HepG2 (cell line): ENCODE measurements at regions not wholly inside any gene's neighbourhood (a gene's known extent, or its start where the extent isn't known, plus 50 kb on each side); places are given as distances from the start of the nearest gene placed in this dataset.
A peak's percentile ranks its signal among the peaks of the same experiment; 100 is the strongest.

Experiments
- ATF7 ChIP-seq, 2 experiments: fragments of 450-650 bp in 1 of 2; sonication (generic) in 1 of 2; formaldehyde crosslinking in 1 of 2; IDR thresholded peaks; 2 replicates each; pipeline versions ENCODE4 v1.4.0 to v1.6.1; 2016 to 2020; ENCODE audit warnings: antibody characterized with exemption in 1 of 2, mild to moderate bottlenecking in 1 of 2, missing genetic modification reagents in 1 of 2
- CCDC6 ChIP-seq: sonication (generic); formaldehyde crosslinking; IDR thresholded peaks from 2 replicates; pipeline ENCODE4 v1.8.1; 2022; ENCODE audit warnings: mild to moderate bottlenecking, missing genetic modification reagents, moderate library complexity
- FIP1L1 ChIP-seq: fragments of 200-400 bp; formaldehyde crosslinking; IDR thresholded peaks from 2 replicates; pipeline ENCODE4 v1.6.1; 2018; ENCODE audit warnings: low read depth, mild to moderate bottlenecking, low read length, moderate library complexity, borderline replicate concordance; ENCODE audit not compliant: insufficient read depth
- HES4 ChIP-seq: sonication (generic); formaldehyde crosslinking; IDR thresholded peaks from 2 replicates; pipeline ENCODE4 v1.9.0; 2021; ENCODE audit warnings: mild to moderate bottlenecking, missing genetic modification reagents, borderline replicate concordance
- MAFK ChIP-seq, 2 experiments: IDR thresholded peaks in 1 of 2; conservative IDR thresholded peaks in 1 of 2; 2 replicates each; pipeline ENCODE4 v1.6.1; 2011; ENCODE audit warnings: improper control_type of control experiment in 2 of 2, low read length in 2 of 2
- MIER2 ChIP-seq: IDR thresholded peaks from 2 replicates; pipeline ENCODE4 v1.6.1; 2016; ENCODE audit warnings: missing biosample characterization, missing genetic modification reagents
- REST ChIP-seq, 2 experiments: IDR thresholded peaks; 2 replicates each; pipeline ENCODE4 v1.6.1; 2011 to 2012; ENCODE audit warnings: low read length in 2 of 2, borderline replicate concordance in 1 of 2, low read depth in 1 of 2, mild to moderate bottlenecking in 1 of 2, moderate library complexity in 1 of 2
- TERF1 ChIP-seq: sonication (generic); formaldehyde crosslinking; IDR thresholded peaks from 2 replicates; pipeline ENCODE4 v1.8.0; 2022; ENCODE audit warnings: mild to moderate bottlenecking, missing genetic modification reagents, moderate library complexity
- TP53 ChIP-seq: sonication (generic); formaldehyde crosslinking; conservative IDR thresholded peaks from 2 replicates; pipeline ENCODE4 v1.4.0; 2020; ENCODE audit warnings: missing genetic modification reagents
- ZBTB14 ChIP-seq: sonication (generic); formaldehyde crosslinking; IDR thresholded peaks from 2 replicates; pipeline ENCODE4 v1.4.0; 2020; ENCODE audit warnings: missing genetic modification reagents
- ZBTB46 ChIP-seq: sonication (generic); formaldehyde crosslinking; IDR thresholded peaks from 2 replicates; pipeline ENCODE4 v1.4.0; 2020; ENCODE audit warnings: mild to moderate bottlenecking, missing genetic modification reagents, borderline replicate concordance
- ZGPAT ChIP-seq: IDR thresholded peaks from 2 replicates; pipeline ENCODE4 v1.6.1; 2016; ENCODE audit warnings: mild to moderate bottlenecking
- ZNF124 ChIP-seq: sonication (generic); formaldehyde crosslinking; IDR thresholded peaks from 2 replicates; pipeline ENCODE4 v1.4.0; 2020; ENCODE audit warnings: missing genetic modification reagents
- ZNF136 ChIP-seq: sonication (generic); formaldehyde crosslinking; IDR thresholded peaks from 2 replicates; pipeline ENCODE4 v1.8.1; 2022; ENCODE audit warnings: low read depth, mild to moderate bottlenecking, moderate library complexity, missing genetic modification reagents
- ZNF329 ChIP-seq: sonication (generic); formaldehyde crosslinking; IDR thresholded peaks from 2 replicates; pipeline ENCODE4 v1.9.0; 2021; ENCODE audit warnings: low read depth, mild to moderate bottlenecking, missing genetic modification reagents
- ZNF383 ChIP-seq: sonication (generic); formaldehyde crosslinking; IDR thresholded peaks from 2 replicates; pipeline ENCODE4 v1.4.0; 2020; ENCODE audit warnings: missing genetic modification reagents, mild to moderate bottlenecking, borderline replicate concordance
- ZNF570 ChIP-seq: sonication (generic); formaldehyde crosslinking; IDR thresholded peaks from 2 replicates; pipeline ENCODE4 v1.4.0; 2020; ENCODE audit warnings: mild to moderate bottlenecking, missing genetic modification reagents, borderline replicate concordance
- ZNF629 ChIP-seq: sonication (generic); formaldehyde crosslinking; conservative IDR thresholded peaks from 2 replicates; pipeline ENCODE4 v1.5.0; 2020; ENCODE audit warnings: missing genetic modification reagents
- ZNF703 ChIP-seq: sonication (generic); formaldehyde crosslinking; IDR thresholded peaks from 2 replicates; pipeline ENCODE4 v1.5.1; 2020; ENCODE audit warnings: missing genetic modification reagents, mild to moderate bottlenecking, moderate library complexity, borderline replicate concordance
- ZNF788 ChIP-seq: sonication (generic); formaldehyde crosslinking; IDR thresholded peaks from 2 replicates; pipeline ENCODE4 v1.5.0; 2020; ENCODE audit warnings: mild to moderate bottlenecking, missing genetic modification reagents, borderline replicate concordance
- ZSCAN20 ChIP-seq: sonication (generic); formaldehyde crosslinking; IDR thresholded peaks from 2 replicates; pipeline ENCODE4 v1.4.0; 2020; ENCODE audit warnings: missing genetic modification reagents, mild to moderate bottlenecking, borderline replicate concordance

GRCh38 chr17:6269478-6269877 lies 165.4 kb downstream of the AIPL1 start (continued):
- TF ChIP-seq ZGPAT (CRISPR knock-in tag) (no peak), ZNF124 (CRISPR knock-in tag) (no peak), ZNF570 (CRISPR knock-in tag) (no peak), ZSCAN20 (CRISPR knock-in tag) (no peak), ATF7 (IDR thresholded peaks at IDR 0.05) (no peak), ATF7 (CRISPR knock-in tag; IDR thresholded peaks at IDR 0.05) (no peak), ZBTB46 (CRISPR knock-in tag) (no peak), FIP1L1 (no peak), ZBTB14 (CRISPR knock-in tag) (no peak), ZNF136 (CRISPR knock-in tag) (no peak), ZNF329 (no peak), HES4 (CRISPR knock-in tag) (0 out of 2 replicates have a peak, but pooled peaks have one; percentile 53), MIER2 (CRISPR knock-in tag) (peak; percentile 97), TP53 (CRISPR knock-in tag) (no peak), ZNF629 (CRISPR knock-in tag) (no peak), ZNF788 (CRISPR knock-in tag) (no peak), CCDC6 (CRISPR knock-in tag) (no peak), ZNF703 (CRISPR knock-in tag) (no peak), MAFK (conservative IDR thresholded peaks at IDR 0.05 in 1 of 2, IDR thresholded peaks at IDR 0.05 in 1 of 2; ENCODE audit: low read length in 2 of 2) (no peak), ZNF383 (no peak), REST (IDR thresholded peaks at IDR 0.05; ENCODE audit: borderline replicate concordance in 1 of 2, low read depth in 1 of 2, low read length in 2 of 2) (peak; percentile 94 to 97), TERF1 (CRISPR knock-in tag) (no peak)
